A549 (cell line): ENCODE measurements at regions not wholly inside any gene's neighbourhood (a gene's known extent, or its start where the extent isn't known, plus 50 kb on each side); places are given as distances from the start of the nearest gene placed in this dataset.

Source experiments
- ATAC-seq, 2 experiments: fragments of 200-7000 bp in 1 of 2; fragments of >200 bp in 1 of 2; cut with Nextera tagmentation in 1 of 2; cut with Tn5 transposase in 1 of 2; 3 replicates each; pipeline versions ENCODE4 v1.8.0 to v1.9.1; 2018 to 2020; ENCODE audit warnings: mild to moderate bottlenecking in 1 of 2, moderate library complexity in 1 of 2
- CTCF ChIA-PET: fragments of 300-600 bp; sonication (Branson Sonifier 250); formaldehyde crosslinking; extraction: SDS; loops from one replicate; lab custom pipeline; 2021; ENCODE audit warnings: antibody characterized with exemption, inconsistent platforms; lab: Yijun Ruan, JAX
- POLR2A ChIA-PET: fragments of 350-600 bp; formaldehyde crosslinking; extraction: SDS; loops from one replicate; lab custom pipeline; 2021; ENCODE audit warnings: antibody characterized with exemption, inconsistent platforms; lab: Yijun Ruan, JAX
- DNase-seq, 2 experiments: peaks; one replicate each; pipeline versions ENCODE4 v3.0.0 to v3.0.0-alpha.2; 2011 to 2016; ENCODE audit warnings: low read depth in 1 of 2, low spot score in 1 of 2
- FAIRE-seq: peaks from 2 replicates; lab custom pipeline; 2011; peaks lifted over from hg19 to GRCh38; lab: Jason Lieb, UNC
- H3K27ac ChIP-seq, 2 experiments: fragments of >200 bp; sonication (Bioruptor Twin); formaldehyde crosslinking; 3 replicates each; pipeline ENCODE4 v1.5.1; 2016 to 2017
- H3K4me1 ChIP-seq: fragments of >200 bp; sonication (Bioruptor Twin); formaldehyde crosslinking; 3 replicates; pipeline ENCODE4 v1.6.1; 2016
- H3K4me2 ChIP-seq: fragments of >200 bp; sonication (Bioruptor Twin); formaldehyde crosslinking; 3 replicates; pipeline ENCODE4 v1.6.1; 2016
- H3K4me3 ChIP-seq: fragments of >200 bp; sonication (Bioruptor Twin); formaldehyde crosslinking; 3 replicates; pipeline ENCODE4 v1.5.1; 2016
- H3K9me3 ChIP-seq: fragments of >200 bp; sonication (Bioruptor Twin); formaldehyde crosslinking; 3 replicates; pipeline ENCODE4 v1.6.1; 2016
- ATOH8 ChIP-seq: fragments of 250-450 bp; sonication (Bioruptor Pico); IDR thresholded peaks from 2 replicates; pipeline ENCODE4 v1.5.0; 2020; ENCODE audit warnings: low read depth, mild to moderate bottlenecking, moderate library complexity
- CHD2 ChIP-seq: fragments of 150-350 bp; IDR thresholded peaks from 2 replicates; pipeline ENCODE4 v1.6.1; 2014; ENCODE audit warnings: low read length; ENCODE audit not compliant: partially characterized antibody
- CHD4 ChIP-seq: fragments of 200-600 bp; sonication (generic); IDR thresholded peaks from 2 replicates; pipeline ENCODE4 v1.6.1; 2016; ENCODE audit warnings: antibody characterized with exemption, mild to moderate bottlenecking, borderline replicate concordance
- CTCF ChIP-seq: fragments of >200 bp; sonication (Bioruptor Twin); formaldehyde crosslinking; IDR thresholded peaks from 3 replicates; pipeline ENCODE4 v1.5.1; 2016
- ELK1 ChIP-seq: fragments of 150-350 bp; IDR thresholded peaks from 2 replicates; pipeline ENCODE4 v1.6.1; 2014; ENCODE audit warnings: low read depth, mild to moderate bottlenecking, low read length
- EP300 ChIP-seq, 2 experiments: fragments of >200 bp; sonication (Bioruptor Twin); formaldehyde crosslinking; IDR thresholded peaks; 2 replicates in 1 of 2; 3 replicates in 1 of 2; pipeline ENCODE4 v1.6.1; 2016 to 2017
- ESRRA ChIP-seq: fragments of 150-350 bp; IDR thresholded peaks from 2 replicates; pipeline ENCODE4 v1.6.1; 2014; ENCODE audit warnings: mild to moderate bottlenecking, low read length, borderline replicate concordance
- HEYL ChIP-seq: fragments of 250-450 bp; sonication (Bioruptor Pico); IDR thresholded peaks from 2 replicates; pipeline ENCODE4 v1.8.0; 2021; ENCODE audit warnings: mild to moderate bottlenecking, moderate library complexity
- HOXB13 ChIP-seq: fragments of 250-450 bp; sonication (Bioruptor Pico); IDR thresholded peaks from 2 replicates; pipeline ENCODE4 v1.5.0; 2020; ENCODE audit warnings: low read depth, mild to moderate bottlenecking, moderate library complexity
- HOXB5 ChIP-seq: fragments of 250-450 bp; sonication (Bioruptor Pico); IDR thresholded peaks from 2 replicates; pipeline ENCODE4 v1.5.0; 2020; ENCODE audit warnings: mild to moderate bottlenecking, moderate library complexity
- MAFK ChIP-seq: fragments of 450-650 bp; IDR thresholded peaks from 2 replicates; pipeline ENCODE4 v1.6.1; 2014; ENCODE audit not compliant: partially characterized antibody
- NFE2L2 ChIP-seq: fragments of 150-350 bp; conservative IDR thresholded peaks from 2 replicates; pipeline ENCODE4 v1.6.1; 2014; ENCODE audit warnings: low read length
- NR3C1 ChIP-seq: fragments of >200 bp; sonication (Bioruptor Twin); formaldehyde crosslinking; IDR thresholded peaks from 3 replicates; pipeline ENCODE4 v1.6.1; 2017
- PHF8 ChIP-seq: fragments of 200-600 bp; sonication (generic); IDR thresholded peaks from 2 replicates; pipeline ENCODE4 v1.6.1; 2016; ENCODE audit warnings: low read depth, mild to moderate bottlenecking, antibody characterized with exemption, moderate library complexity, borderline replicate concordance
- POLR2A ChIP-seq: IDR thresholded peaks from 2 replicates; pipeline ENCODE4 v1.6.1; 2012; ENCODE audit warnings: mild to moderate bottlenecking, low read length
- POLR2AphosphoS2 ChIP-seq: conservative IDR thresholded peaks from 2 replicates; pipeline ENCODE4 v1.6.1; 2012; ENCODE audit warnings: low read length, improper control_type of control experiment, inconsistent platforms
- RAD21 ChIP-seq, 2 experiments: fragments of >200 bp in 1 of 2; sonication (Bioruptor Twin) in 1 of 2; formaldehyde crosslinking in 1 of 2; IDR thresholded peaks in 1 of 2; conservative IDR thresholded peaks in 1 of 2; 2 replicates in 1 of 2; 3 replicates in 1 of 2; pipeline ENCODE4 v1.6.1; 2012 to 2018; ENCODE audit warnings: inconsistent platforms in 1 of 2
- RCOR1 ChIP-seq: fragments of 150-350 bp; IDR thresholded peaks from 2 replicates; pipeline ENCODE4 v1.6.1; 2014; ENCODE audit warnings: antibody characterized with exemption, low read length, low read depth
- SREBF2 ChIP-seq: fragments of 450-650 bp; IDR thresholded peaks from 2 replicates; pipeline ENCODE4 v1.6.1; 2014; ENCODE audit warnings: mild to moderate bottlenecking, moderate library complexity
- TFCP2L1 ChIP-seq: fragments of 250-450 bp; sonication (Bioruptor Pico); IDR thresholded peaks from 2 replicates; pipeline ENCODE4 v1.5.0; 2021; ENCODE audit warnings: mild to moderate bottlenecking
- ZFP36 ChIP-seq: fragments of 450-650 bp; IDR thresholded peaks from 2 replicates; pipeline ENCODE4 v1.6.1; 2014; ENCODE audit warnings: borderline replicate concordance; ENCODE audit not compliant: partially characterized antibody
- WGBS: methylation state at CpG from one replicate; pipeline ENCODE4 v1.1.6; 2017; ENCODE audit errors: missing lambda C conversion rate; 5-methylcytosine and 5-hydroxymethylcytosine counted together
- TF ChIP-seq, protein P1 (sequence below): IDR thresholded peaks from 2 replicates; pipeline ENCODE4 v1.6.1; 2012
- TF ChIP-seq, protein P2 (sequence below): fragments of 450-650 bp; IDR thresholded peaks from 2 replicates; pipeline ENCODE4 v1.6.1; 2014; ENCODE audit warnings: antibody characterized with exemption
- TF ChIP-seq, protein P3 (sequence below): fragments of 200-600 bp; sonication (generic); IDR thresholded peaks from 2 replicates; pipeline ENCODE4 v1.6.1; 2016; ENCODE audit warnings: antibody characterized with exemption, mild to moderate bottlenecking, moderate library complexity
- TF ChIP-seq, protein P4 (sequence below): IDR thresholded peaks from 2 replicates; pipeline ENCODE4 v1.6.1; 2012; ENCODE audit warnings: low read depth, borderline replicate concordance

DNA sequence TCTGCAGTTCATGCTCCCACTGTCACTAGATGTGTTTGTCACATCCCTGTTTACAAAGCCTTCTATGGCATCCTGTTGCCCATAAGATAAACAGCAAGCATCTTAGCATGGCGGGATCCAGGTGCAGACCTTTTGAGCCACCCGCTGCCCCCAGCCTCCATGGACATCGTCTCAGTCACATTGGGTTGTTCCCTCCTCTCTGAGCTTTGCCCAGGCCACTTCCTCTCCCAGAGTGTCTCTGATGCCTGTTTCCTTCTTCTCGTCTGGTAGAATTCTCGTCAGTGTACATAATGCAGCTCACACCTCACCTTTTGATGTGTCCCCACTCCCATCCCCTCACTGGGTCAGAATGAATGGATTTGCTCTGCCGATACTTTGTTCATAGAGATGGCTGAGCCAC is 239.0 kb upstream of the APCDD1 start:
- CTCF ChIA-PET = no interaction called here
- Histone ChIP-seq H3K4me2 (no peak overlapping the region), H3K4me3 (no peak overlapping the region), H3K4me1 (peaks cover 9% of the 10 kb centered on the region; the same call in 1 of the 3 replicates), H3K9me3 (no peaks in the 10 kb centered on the region), H3K27ac (no peak overlapping the region)
- FAIRE-seq (no peak), DNase-seq (no peak), ATAC-seq (no peak)
- 37% methylated on average over 6 of the region's 6 CpGs for WGBS
- no peak for TF ChIP-seq NR3C1
- TF ChIP-seq, protein P1, sequence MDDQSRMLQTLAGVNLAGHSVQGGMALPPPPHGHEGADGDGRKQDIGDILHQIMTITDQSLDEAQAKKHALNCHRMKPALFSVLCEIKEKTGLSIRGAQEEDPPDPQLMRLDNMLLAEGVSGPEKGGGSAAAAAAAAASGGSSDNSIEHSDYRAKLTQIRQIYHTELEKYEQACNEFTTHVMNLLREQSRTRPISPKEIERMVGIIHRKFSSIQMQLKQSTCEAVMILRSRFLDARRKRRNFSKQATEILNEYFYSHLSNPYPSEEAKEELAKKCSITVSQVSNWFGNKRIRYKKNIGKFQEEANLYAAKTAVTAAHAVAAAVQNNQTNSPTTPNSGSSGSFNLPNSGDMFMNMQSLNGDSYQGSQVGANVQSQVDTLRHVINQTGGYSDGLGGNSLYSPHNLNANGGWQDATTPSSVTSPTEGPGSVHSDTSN = no peak
- no peak for TF ChIP-seq ELK1
- TF ChIP-seq ESRRA = no peak
- no peak for TF ChIP-seq EP300 (IDR thresholded peaks at IDR 0.05)
- no peak for TF ChIP-seq RCOR1
- TF ChIP-seq PHF8 = no peak
- TF ChIP-seq HOXB13 (CRISPR knock-in tag) = no peak
- no peak for TF ChIP-seq SREBF2
- no peak for TF ChIP-seq ZFP36
- TF ChIP-seq, protein P2, sequence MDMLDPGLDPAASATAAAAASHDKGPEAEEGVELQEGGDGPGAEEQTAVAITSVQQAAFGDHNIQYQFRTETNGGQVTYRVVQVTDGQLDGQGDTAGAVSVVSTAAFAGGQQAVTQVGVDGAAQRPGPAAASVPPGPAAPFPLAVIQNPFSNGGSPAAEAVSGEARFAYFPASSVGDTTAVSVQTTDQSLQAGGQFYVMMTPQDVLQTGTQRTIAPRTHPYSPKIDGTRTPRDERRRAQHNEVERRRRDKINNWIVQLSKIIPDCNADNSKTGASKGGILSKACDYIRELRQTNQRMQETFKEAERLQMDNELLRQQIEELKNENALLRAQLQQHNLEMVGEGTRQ = no peak
- no peak for TF ChIP-seq CHD2
- TF ChIP-seq HEYL (CRISPR knock-in tag) = no peak
- no peak for TF ChIP-seq CTCF
- POLR2A ChIA-PET = no interaction called here

GRCh38 chr18:10216791-10217190 is 237.6 kb upstream of the APCDD1 start:
- Histone ChIP-seq H3K9me3 (no peaks in the 10 kb centered on the region), H3K4me2 (no peak overlapping the region), H3K4me1 (peaks cover 9% of the 10 kb centered on the region; the same call in 1 of the 3 replicates), H3K4me3 (no peak overlapping the region), H3K27ac (no peak overlapping the region)
- no peak for DNase-seq
- no peak for ATAC-seq
- CTCF ChIA-PET = no interaction called here
- POLR2A ChIA-PET = no interaction called here
- WGBS = 49% methylated on average over 2 of the region's 2 CpGs
- no peak for FAIRE-seq
- TF ChIP-seq RAD21 (conservative IDR thresholded peaks at IDR 0.05 in 1 of 2, IDR thresholded peaks at IDR 0.05 in 1 of 2) = no peak
- TF ChIP-seq, protein P3, sequence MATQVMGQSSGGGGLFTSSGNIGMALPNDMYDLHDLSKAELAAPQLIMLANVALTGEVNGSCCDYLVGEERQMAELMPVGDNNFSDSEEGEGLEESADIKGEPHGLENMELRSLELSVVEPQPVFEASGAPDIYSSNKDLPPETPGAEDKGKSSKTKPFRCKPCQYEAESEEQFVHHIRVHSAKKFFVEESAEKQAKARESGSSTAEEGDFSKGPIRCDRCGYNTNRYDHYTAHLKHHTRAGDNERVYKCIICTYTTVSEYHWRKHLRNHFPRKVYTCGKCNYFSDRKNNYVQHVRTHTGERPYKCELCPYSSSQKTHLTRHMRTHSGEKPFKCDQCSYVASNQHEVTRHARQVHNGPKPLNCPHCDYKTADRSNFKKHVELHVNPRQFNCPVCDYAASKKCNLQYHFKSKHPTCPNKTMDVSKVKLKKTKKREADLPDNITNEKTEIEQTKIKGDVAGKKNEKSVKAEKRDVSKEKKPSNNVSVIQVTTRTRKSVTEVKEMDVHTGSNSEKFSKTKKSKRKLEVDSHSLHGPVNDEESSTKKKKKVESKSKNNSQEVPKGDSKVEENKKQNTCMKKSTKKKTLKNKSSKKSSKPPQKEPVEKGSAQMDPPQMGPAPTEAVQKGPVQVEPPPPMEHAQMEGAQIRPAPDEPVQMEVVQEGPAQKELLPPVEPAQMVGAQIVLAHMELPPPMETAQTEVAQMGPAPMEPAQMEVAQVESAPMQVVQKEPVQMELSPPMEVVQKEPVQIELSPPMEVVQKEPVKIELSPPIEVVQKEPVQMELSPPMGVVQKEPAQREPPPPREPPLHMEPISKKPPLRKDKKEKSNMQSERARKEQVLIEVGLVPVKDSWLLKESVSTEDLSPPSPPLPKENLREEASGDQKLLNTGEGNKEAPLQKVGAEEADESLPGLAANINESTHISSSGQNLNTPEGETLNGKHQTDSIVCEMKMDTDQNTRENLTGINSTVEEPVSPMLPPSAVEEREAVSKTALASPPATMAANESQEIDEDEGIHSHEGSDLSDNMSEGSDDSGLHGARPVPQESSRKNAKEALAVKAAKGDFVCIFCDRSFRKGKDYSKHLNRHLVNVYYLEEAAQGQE = no peak
- TF ChIP-seq, protein P4, sequence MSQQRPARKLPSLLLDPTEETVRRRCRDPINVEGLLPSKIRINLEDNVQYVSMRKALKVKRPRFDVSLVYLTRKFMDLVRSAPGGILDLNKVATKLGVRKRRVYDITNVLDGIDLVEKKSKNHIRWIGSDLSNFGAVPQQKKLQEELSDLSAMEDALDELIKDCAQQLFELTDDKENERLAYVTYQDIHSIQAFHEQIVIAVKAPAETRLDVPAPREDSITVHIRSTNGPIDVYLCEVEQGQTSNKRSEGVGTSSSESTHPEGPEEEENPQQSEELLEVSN = no peak
- no peak for TF ChIP-seq CHD4
- TF ChIP-seq NFE2L2 = no peak
- TF ChIP-seq POLR2AphosphoS2 = no peak
- TF ChIP-seq, protein P1 = no peak
- TF ChIP-seq ATOH8 (CRISPR knock-in tag) = no peak
- TF ChIP-seq TFCP2L1 (CRISPR knock-in tag) = no peak
- TF ChIP-seq POLR2A = no peak
- no peak for TF ChIP-seq MAFK
- TF ChIP-seq HOXB13 (CRISPR knock-in tag) = no peak
- TF ChIP-seq, protein P2 = no peak
- TF ChIP-seq SREBF2 = no peak
- TF ChIP-seq HOXB5 (CRISPR knock-in tag) = no peak
